Fibroblast of the aortic adventitia (primary cell): ENCODE measurements at regions not wholly inside any gene's neighbourhood (a gene's known extent, or its start where the extent isn't known, plus 50 kb on each side); places are given as distances from the start of the nearest gene placed in this dataset.

ENCODE experiments used
- DNase-seq: peaks from one replicate; pipeline ENCODE4 v3.0.0-alpha.2; 2010; ENCODE audit warnings: low read depth
- H3K4me3 ChIP-seq: 2 replicates; pipeline ENCODE4 v1.5.1; 2011; ENCODE audit warnings: low read depth, mild to moderate bottlenecking, control low read depth, low read length, moderate library complexity
- TF ChIP-seq, protein P1 (sequence below): IDR thresholded peaks from 2 replicates; pipeline ENCODE4 v1.5.1; 2011; ENCODE audit warnings: mild to moderate bottlenecking, low read length, control low read depth, inconsistent platforms; ENCODE audit not compliant: insufficient read depth

- TF ChIP-seq, protein P1, sequence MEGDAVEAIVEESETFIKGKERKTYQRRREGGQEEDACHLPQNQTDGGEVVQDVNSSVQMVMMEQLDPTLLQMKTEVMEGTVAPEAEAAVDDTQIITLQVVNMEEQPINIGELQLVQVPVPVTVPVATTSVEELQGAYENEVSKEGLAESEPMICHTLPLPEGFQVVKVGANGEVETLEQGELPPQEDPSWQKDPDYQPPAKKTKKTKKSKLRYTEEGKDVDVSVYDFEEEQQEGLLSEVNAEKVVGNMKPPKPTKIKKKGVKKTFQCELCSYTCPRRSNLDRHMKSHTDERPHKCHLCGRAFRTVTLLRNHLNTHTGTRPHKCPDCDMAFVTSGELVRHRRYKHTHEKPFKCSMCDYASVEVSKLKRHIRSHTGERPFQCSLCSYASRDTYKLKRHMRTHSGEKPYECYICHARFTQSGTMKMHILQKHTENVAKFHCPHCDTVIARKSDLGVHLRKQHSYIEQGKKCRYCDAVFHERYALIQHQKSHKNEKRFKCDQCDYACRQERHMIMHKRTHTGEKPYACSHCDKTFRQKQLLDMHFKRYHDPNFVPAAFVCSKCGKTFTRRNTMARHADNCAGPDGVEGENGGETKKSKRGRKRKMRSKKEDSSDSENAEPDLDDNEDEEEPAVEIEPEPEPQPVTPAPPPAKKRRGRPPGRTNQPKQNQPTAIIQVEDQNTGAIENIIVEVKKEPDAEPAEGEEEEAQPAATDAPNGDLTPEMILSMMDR = no peak
- DNase-seq = peak; percentile 44
- no peak overlapping the region for H3K4me3 ChIP-seq
These were observed 185.2 kb upstream of the RGMB start for GRCh38 chr5:98588215-98588614.

DNA sequence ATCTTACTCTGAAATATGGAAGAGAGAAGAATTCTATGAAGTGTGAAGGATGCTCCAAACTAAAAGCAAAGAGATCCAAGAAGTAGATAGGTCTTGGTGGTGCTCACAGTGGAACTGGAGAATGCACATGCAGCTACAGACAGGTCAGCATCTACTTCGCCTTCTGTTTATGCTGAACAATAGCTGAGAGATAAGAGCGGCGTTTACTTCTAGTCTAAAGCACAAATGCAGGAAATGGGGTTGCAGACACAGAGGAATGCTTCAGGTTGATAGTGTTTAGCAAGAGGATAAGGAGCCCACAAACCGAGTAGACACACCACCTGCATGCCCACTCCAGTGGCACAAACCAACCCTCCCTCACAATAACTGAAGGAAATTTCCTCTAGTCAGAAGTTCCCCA is 180.0 kb upstream of the RGMB start:
- DNase-seq = peak; percentile 16
- TF ChIP-seq, protein P1 = no peak

GRCh38 chr5:98594098-98594497 is 179.4 kb upstream of the RGMB start:
- no peak for DNase-seq
- TF ChIP-seq, protein P1 = no peak
- no peak overlapping the region for H3K4me3 ChIP-seq

More for the DNA sequence above, 180.0 kb upstream of the RGMB start:
- no peak overlapping the region for H3K4me3 ChIP-seq

DNA sequence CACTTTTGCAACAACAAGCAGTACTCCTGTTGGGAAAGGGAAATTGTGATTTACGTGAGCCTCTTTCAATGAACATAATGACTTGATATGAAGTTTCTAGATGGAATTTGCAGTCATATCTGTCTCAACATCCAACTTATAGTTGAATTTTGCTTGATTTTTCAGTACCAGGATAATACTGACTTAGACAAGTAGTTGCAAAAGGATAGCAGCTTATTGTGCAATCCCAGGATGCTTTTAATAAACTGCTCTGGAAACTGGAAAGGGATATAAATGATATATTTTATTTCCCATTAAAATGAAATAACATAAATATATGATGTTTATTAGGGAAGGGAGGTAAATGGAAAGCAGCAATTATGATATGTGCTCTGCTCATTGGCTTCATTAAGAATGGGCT is 174.4 kb upstream of the RGMB start:
- no peak overlapping the region for H3K4me3 ChIP-seq
- TF ChIP-seq, protein P1 = no peak
- peak; percentile 28 for DNase-seq

- DNase-seq = no peak
- TF ChIP-seq, protein P1 = no peak
- no peak overlapping the region for H3K4me3 ChIP-seq
These were observed 170.8 kb upstream of the RGMB start for GRCh38 chr5:98602534-98603112.

GRCh38 chr5:98603456-98603855 is 170.0 kb upstream of the RGMB start:
- H3K4me3 ChIP-seq = no peak overlapping the region
- no peak for DNase-seq
- TF ChIP-seq, protein P1 = no peak

- TF ChIP-seq, protein P1 = no peak
- no peak overlapping the region for H3K4me3 ChIP-seq
- no peak for DNase-seq
These were observed 169.2 kb upstream of the RGMB start for GRCh38 chr5:98604301-98604700.
